ENCODE measurements at regions not wholly inside any gene's neighbourhood (a gene's known extent, or its start where the extent isn't known, plus 50 kb on each side); places are given as distances from the start of the nearest gene placed in this dataset.
"Not testable (repeated sequence)": the region's sequence is repeated elsewhere in the genome, so short reads cannot be mapped to it uniquely, and the experiment has no call there.

DNA sequence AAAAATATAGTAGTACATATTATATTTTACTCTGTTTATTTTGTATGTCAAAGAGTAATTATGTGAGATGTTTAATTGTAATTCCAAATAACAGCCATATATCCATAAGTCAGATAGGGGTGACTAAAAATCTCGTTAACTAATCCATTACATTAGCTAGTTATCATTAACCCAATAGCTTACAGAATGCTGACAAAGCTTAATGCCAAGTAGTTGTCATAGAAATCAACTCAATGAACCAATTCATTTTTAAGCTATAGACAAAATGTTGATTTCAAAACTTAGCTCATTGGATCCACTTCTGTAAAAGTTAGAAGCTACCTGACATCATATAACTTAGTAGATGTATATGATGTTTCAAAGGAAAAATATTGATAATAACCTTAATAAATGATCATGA, 206.7 kb upstream of the SLITRK1 start:
- H3K27me3 ChIP-seq (ENCODE audit: control insufficient read depth in 1 of 2, insufficient read depth in 2 of 2, low read length in 2 of 2), result no peaks in the 10 kb centered on the region
- H3K9me3 ChIP-seq (ENCODE audit: control insufficient read depth in 2 of 2, low read length in 2 of 2), result peaks cover 0 to 2% of the 10 kb centered on the region in 2 donors
- no peaks in the 10 kb centered on the region for H3K4me1 ChIP-seq (ENCODE audit: control insufficient read depth, insufficient read depth, low read length)
- no peak overlapping the region for H3K4me3 ChIP-seq (ENCODE audit: low read length in 2 of 2)
- no peak overlapping the region for H3K9ac ChIP-seq (ENCODE audit: low read length in 2 of 2)
- H3K27ac ChIP-seq (ENCODE audit: low read length), result no peak overlapping the region
- H3K36me3 ChIP-seq (ENCODE audit: control insufficient read depth in 2 of 2, insufficient read depth in 2 of 2, low read length in 2 of 2), result no peaks in the 10 kb centered on the region

DNA sequence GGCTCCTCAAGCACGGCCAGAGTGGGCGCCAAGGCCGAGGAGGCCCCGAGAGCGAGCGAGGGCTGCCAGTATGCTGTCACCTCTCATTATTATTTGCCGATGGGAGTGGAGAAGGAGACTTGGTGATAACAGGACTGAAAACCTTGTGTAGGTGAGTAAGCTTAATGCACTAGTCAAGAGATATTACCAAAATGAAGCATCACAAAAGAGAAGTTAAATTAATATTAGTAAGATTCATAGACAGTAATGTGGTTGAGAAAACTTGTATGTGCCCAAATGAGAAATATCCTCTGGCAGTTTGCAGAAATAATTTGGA, 204.5 kb upstream of the SLITRK1 start:
- Histone ChIP-seq H3K27ac (ENCODE audit: low read length) (no peak overlapping the region), H3K9ac (ENCODE audit: low read length in 2 of 2) (no peak overlapping the region), H3K4me1 (ENCODE audit: control insufficient read depth, insufficient read depth, low read length) (no peaks in the 10 kb centered on the region), H3K27me3 (ENCODE audit: control insufficient read depth in 1 of 2, insufficient read depth in 2 of 2, low read length in 2 of 2) (no peaks in the 10 kb centered on the region), H3K4me3 (ENCODE audit: low read length in 2 of 2) (peak overlapping the region in 1 of 2 donors; percentile 24), H3K36me3 (ENCODE audit: control insufficient read depth in 2 of 2, insufficient read depth in 2 of 2, low read length in 2 of 2) (no peaks in the 10 kb centered on the region), H3K9me3 (ENCODE audit: control insufficient read depth in 2 of 2, low read length in 2 of 2) (peaks cover 0 to 2% of the 10 kb centered on the region in 2 donors)

DNA sequence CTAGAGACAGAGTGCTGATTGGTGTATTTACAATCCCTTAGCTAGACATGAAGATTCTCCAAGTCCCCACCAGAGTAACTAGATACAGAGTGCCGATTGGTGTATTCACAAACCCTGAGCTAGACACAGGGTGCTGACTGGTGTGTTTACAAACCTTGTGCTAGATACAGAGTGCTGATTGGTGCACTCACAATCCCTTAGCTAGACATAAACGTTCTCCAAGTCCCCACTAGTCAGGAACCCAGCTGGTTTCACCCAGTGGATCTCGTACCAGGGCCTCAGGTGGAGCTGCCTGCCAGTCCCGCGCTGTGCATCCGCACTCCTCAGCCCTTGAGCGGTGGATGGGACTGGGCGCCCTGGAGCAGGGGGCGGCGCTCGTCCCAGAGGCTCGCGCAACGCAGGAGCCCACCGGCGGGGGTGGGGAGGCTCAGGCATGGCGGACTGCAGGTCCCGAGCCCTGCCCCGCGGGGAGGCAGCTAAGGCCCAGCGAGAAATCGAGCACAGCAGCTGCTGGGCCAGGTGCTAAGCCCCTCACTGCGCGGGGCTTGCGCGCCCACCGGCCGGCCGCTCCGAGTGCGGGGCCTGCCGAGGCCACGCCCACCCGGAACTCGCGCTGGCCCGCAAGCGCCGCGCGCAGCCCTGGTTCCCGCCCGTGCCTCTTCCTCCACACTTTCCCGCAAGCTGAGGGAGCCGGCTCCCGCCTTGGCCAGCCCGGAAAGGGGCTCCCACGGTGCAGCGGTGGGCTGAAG, 204.0 kb upstream of the SLITRK1 start:
- not testable (repeated sequence) for H3K9ac ChIP-seq (ENCODE audit: low read length in 2 of 2); H3K36me3 ChIP-seq (ENCODE audit: control insufficient read depth in 2 of 2, insufficient read depth in 2 of 2, low read length in 2 of 2); H3K9me3 ChIP-seq (ENCODE audit: control insufficient read depth in 2 of 2, low read length in 2 of 2); H3K4me1 ChIP-seq (ENCODE audit: control insufficient read depth, insufficient read depth, low read length); H3K27me3 ChIP-seq (ENCODE audit: control insufficient read depth in 1 of 2, insufficient read depth in 2 of 2, low read length in 2 of 2); H3K27ac ChIP-seq (ENCODE audit: low read length)
- H3K4me3 ChIP-seq (ENCODE audit: low read length in 2 of 2), result peak overlapping the region in 1 of 2 donors; percentile 24

DNA sequence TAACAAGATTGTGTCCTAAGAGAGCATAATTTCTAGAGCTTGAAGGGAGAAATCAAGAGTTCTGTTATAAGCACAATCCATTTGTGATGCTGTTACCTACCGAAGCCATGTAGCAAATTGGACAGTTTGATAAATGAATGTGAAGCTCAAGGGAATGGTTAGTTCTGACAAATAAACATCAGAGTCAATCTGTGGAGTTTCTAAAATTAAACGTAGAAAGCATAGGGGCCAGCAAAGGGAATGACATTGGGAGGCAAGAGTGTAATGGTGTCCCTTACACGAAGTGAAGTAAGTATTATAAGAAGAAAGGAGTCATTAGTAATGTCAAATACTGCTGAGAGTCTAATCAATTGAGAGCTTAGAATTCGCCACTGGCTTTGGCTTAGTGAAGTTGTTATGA, 200.2 kb upstream of the SLITRK1 start:
- no peak overlapping the region for H3K9ac ChIP-seq (ENCODE audit: low read length in 2 of 2)
- no peak overlapping the region for H3K4me3 ChIP-seq (ENCODE audit: low read length in 2 of 2)
- no peaks in the 10 kb centered on the region for H3K36me3 ChIP-seq (ENCODE audit: control insufficient read depth in 2 of 2, insufficient read depth in 2 of 2, low read length in 2 of 2)
- H3K9me3 ChIP-seq (ENCODE audit: control insufficient read depth in 2 of 2, low read length in 2 of 2), result peaks cover 0 to 2% of the 10 kb centered on the region in 2 donors
- no peaks in the 10 kb centered on the region for H3K4me1 ChIP-seq (ENCODE audit: control insufficient read depth, insufficient read depth, low read length)
- H3K27me3 ChIP-seq (ENCODE audit: control insufficient read depth in 1 of 2, insufficient read depth in 2 of 2, low read length in 2 of 2), result no peaks in the 10 kb centered on the region
- no peak overlapping the region for H3K27ac ChIP-seq (ENCODE audit: low read length)

DNA sequence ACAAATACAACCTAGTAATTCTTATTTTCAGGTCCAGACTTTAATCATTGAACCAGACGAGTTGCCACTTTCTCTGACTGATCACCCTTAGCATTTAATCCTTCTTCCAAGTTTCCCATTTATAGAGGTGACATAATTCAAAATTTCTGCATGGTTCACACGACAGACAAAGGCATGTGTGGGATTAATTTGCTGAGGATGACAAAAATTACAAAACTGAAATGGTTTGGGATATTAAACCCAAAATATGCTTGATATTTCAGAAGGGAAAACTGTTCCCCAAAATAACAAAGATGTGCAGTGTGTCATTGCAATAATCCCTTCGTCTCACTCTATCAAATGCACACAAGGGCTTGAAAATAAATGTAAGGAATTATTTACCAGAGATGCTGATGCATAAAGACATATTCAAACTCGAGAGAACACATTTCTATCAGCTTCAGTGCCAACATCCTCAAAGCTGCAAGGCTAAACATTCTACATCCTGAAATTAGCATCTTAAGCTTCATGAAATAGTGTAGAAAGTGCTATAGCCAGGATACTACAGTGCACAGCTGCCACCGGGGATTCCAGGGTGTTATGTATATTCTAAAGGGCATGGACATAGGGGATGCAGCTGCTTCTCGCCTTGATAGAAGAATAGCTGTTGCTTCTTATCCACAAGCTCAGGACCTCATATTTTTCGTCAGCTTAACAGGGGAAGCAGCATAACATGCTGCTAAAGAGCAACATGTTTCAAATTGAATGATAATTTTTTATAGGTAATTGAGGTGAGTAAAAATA, 198.7 kb upstream of the SLITRK1 start:
- Histone ChIP-seq H3K27me3 (ENCODE audit: control insufficient read depth in 1 of 2, insufficient read depth in 2 of 2, low read length in 2 of 2) (no peaks in the 10 kb centered on the region), H3K4me3 (ENCODE audit: low read length in 2 of 2) (no peak overlapping the region), H3K27ac (ENCODE audit: low read length) (no peak overlapping the region), H3K4me1 (ENCODE audit: control insufficient read depth, insufficient read depth, low read length) (no peaks in the 10 kb centered on the region), H3K9ac (ENCODE audit: low read length in 2 of 2) (no peak overlapping the region), H3K36me3 (ENCODE audit: control insufficient read depth in 2 of 2, insufficient read depth in 2 of 2, low read length in 2 of 2) (no peaks in the 10 kb centered on the region), H3K9me3 (ENCODE audit: control insufficient read depth in 2 of 2, low read length in 2 of 2) (no peaks in the 10 kb centered on the region)

DNA sequence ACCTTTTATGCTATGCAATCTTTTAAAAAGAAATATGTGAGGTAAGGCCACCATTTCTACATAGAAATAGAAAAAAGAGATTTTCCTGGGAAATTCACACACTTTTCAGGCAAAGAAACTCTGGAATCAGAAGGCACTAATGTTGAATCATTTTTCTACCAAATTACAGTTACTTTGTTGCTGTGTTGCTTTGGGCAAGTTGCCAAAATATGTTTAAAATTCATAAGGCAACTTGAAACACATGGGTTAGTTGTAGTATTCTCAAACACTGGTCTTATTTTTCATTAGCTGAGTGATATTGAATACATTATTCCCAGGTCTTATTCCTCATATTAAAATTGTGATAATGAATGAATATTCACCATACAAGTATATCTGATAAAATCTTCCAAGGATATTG, 195.0 kb upstream of the SLITRK1 start:
- no peak overlapping the region for H3K4me3 ChIP-seq (ENCODE audit: low read length in 2 of 2)
- H3K27ac ChIP-seq (ENCODE audit: low read length), result no peak overlapping the region
- H3K9me3 ChIP-seq (ENCODE audit: control insufficient read depth in 2 of 2, low read length in 2 of 2), result no peaks in the 10 kb centered on the region
- no peaks in the 10 kb centered on the region for H3K27me3 ChIP-seq (ENCODE audit: control insufficient read depth in 1 of 2, insufficient read depth in 2 of 2, low read length in 2 of 2)
- no peak overlapping the region for H3K9ac ChIP-seq (ENCODE audit: low read length in 2 of 2)
- H3K36me3 ChIP-seq (ENCODE audit: control insufficient read depth in 2 of 2, insufficient read depth in 2 of 2, low read length in 2 of 2), result no peaks in the 10 kb centered on the region
- no peaks in the 10 kb centered on the region for H3K4me1 ChIP-seq (ENCODE audit: control insufficient read depth, insufficient read depth, low read length)

DNA sequence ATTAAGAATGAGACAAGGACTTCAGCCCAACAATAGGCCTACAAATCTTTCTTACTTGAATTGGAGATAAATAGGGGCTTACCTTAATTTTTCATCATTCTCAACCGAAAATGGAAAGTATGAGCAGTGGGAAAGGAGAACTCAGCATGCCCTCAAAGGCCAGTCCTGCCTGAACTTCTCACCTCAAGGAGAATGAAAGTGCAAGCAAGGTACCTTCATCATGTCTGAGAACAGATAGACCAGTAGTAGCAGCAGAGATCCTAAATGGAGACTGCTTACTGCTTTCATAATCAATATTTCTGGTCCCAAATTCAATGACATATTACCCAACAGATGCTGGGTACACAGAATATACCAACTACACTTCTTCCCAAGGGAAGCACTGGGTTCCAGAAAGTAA, 194.0 kb upstream of the SLITRK1 start:
- Histone ChIP-seq H3K27me3 (ENCODE audit: control insufficient read depth in 1 of 2, insufficient read depth in 2 of 2, low read length in 2 of 2) (no peaks in the 10 kb centered on the region), H3K9ac (ENCODE audit: low read length in 2 of 2) (no peak overlapping the region), H3K4me1 (ENCODE audit: control insufficient read depth, insufficient read depth, low read length) (no peaks in the 10 kb centered on the region), H3K27ac (ENCODE audit: low read length) (no peak overlapping the region), H3K36me3 (ENCODE audit: control insufficient read depth in 2 of 2, insufficient read depth in 2 of 2, low read length in 2 of 2) (no peaks in the 10 kb centered on the region), H3K4me3 (ENCODE audit: low read length in 2 of 2) (no peak overlapping the region), H3K9me3 (ENCODE audit: control insufficient read depth in 2 of 2, low read length in 2 of 2) (no peaks in the 10 kb centered on the region)

DNA sequence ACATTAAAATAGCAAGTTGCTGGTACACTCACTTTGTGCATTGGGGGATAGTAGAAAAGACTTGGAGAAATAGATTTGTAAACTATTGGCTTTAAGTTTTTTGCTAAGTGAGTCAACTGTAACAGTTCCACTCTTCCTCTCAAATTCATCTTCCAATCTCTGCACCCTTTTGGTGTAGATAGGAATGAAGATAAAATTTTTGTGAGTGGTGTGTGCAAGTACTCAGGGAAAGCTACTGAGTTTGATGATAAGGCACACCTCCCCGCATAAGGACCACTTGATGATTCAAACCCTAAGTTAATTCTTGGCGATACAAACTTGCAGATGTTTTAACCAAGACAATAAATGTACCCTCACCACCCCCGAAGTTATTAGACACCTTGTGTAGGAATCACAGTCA, 168.3 kb upstream of the SLITRK1 start:
- H3K4me3 ChIP-seq (ENCODE audit: low read length in 2 of 2), result no peak overlapping the region
- no peaks in the 10 kb centered on the region for H3K27me3 ChIP-seq (ENCODE audit: control insufficient read depth in 1 of 2, insufficient read depth in 2 of 2, low read length in 2 of 2)
- H3K27ac ChIP-seq (ENCODE audit: low read length), result no peak overlapping the region
- no peak overlapping the region for H3K9ac ChIP-seq (ENCODE audit: low read length in 2 of 2)
- no peaks in the 10 kb centered on the region for H3K9me3 ChIP-seq (ENCODE audit: control insufficient read depth in 2 of 2, low read length in 2 of 2)
- no peaks in the 10 kb centered on the region for H3K36me3 ChIP-seq (ENCODE audit: control insufficient read depth in 2 of 2, insufficient read depth in 2 of 2, low read length in 2 of 2)
- H3K4me1 ChIP-seq (ENCODE audit: control insufficient read depth, insufficient read depth, low read length), result no peaks in the 10 kb centered on the region

DNA sequence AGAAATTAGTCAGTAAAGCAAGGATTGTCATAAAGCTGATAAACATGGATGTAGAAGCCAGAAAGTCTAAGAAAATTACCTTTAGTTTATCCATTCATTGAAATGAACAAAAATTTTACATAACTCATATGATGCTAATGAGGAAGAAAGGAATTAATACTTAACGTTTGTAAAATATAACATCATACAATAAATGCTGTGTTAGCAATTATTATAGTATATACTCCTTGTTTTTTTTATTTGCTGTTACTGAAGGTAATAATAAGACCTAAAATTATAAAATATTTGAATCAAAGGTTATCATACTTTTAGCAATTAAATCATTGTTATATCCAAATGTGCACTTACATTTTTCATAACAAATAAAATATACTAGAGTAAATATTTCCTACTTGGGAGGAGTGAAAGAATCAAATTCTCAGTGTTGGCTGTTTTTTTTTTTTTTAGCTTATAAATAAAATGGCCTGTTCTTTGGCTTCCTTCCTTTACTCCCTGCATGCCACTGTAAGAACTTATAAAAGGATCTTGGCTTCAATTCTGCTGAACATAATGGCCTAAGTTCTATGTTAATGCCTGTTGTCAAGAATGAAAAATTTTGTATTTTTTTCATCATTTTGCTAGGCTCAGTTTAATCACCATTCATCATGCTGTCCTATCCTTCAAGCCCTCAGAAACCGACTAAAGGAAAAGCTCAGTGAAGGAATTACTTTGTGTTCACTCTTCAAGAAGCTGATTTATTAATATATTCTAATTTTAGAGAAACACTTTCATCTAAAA, 167.4 kb upstream of the SLITRK1 start:
- Histone ChIP-seq H3K27ac (ENCODE audit: low read length) (no peak overlapping the region), H3K4me1 (ENCODE audit: control insufficient read depth, insufficient read depth, low read length) (no peaks in the 10 kb centered on the region), H3K4me3 (ENCODE audit: low read length in 2 of 2) (no peak overlapping the region), H3K36me3 (ENCODE audit: control insufficient read depth in 2 of 2, insufficient read depth in 2 of 2, low read length in 2 of 2) (no peaks in the 10 kb centered on the region), H3K9ac (ENCODE audit: low read length in 2 of 2) (no peak overlapping the region), H3K27me3 (ENCODE audit: control insufficient read depth in 1 of 2, insufficient read depth in 2 of 2, low read length in 2 of 2) (no peaks in the 10 kb centered on the region), H3K9me3 (ENCODE audit: control insufficient read depth in 2 of 2, low read length in 2 of 2) (no peaks in the 10 kb centered on the region)

DNA sequence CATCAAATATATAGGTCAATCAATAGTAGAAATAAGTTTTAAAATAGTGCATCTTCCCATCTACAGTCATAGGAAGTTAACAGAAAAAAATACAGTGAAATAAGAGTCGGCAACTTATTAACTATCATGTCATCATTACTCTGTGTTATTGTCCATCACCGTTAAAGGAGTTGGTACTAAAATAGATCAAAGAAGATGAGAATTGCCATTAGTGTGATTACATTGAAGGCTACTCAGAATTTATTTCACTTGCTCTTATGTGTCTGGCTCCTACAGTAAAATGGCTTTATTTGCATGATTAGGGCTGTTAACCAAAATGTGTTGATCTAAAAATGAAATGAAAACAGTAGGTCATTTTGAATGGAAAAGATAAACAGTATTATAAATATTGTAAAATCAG, 162.5 kb upstream of the SLITRK1 start:
- H3K9me3 ChIP-seq (ENCODE audit: control insufficient read depth in 2 of 2, low read length in 2 of 2), result no peaks in the 10 kb centered on the region
- H3K36me3 ChIP-seq (ENCODE audit: control insufficient read depth in 2 of 2, insufficient read depth in 2 of 2, low read length in 2 of 2), result no peaks in the 10 kb centered on the region
- H3K27ac ChIP-seq (ENCODE audit: low read length), result no peak overlapping the region
- no peaks in the 10 kb centered on the region for H3K4me1 ChIP-seq (ENCODE audit: control insufficient read depth, insufficient read depth, low read length)
- no peak overlapping the region for H3K9ac ChIP-seq (ENCODE audit: low read length in 2 of 2)
- no peaks in the 10 kb centered on the region for H3K27me3 ChIP-seq (ENCODE audit: control insufficient read depth in 1 of 2, insufficient read depth in 2 of 2, low read length in 2 of 2)
- H3K4me3 ChIP-seq (ENCODE audit: low read length in 2 of 2), result no peak overlapping the region

Measured in stomach smooth muscle (tissue), 2 donors.